Epithelial cell of esophagus (primary cell): ENCODE measurements at regions not wholly inside any gene's neighbourhood (a gene's known extent, or its start where the extent isn't known, plus 50 kb on each side); places are given as distances from the start of the nearest gene placed in this dataset.
A peak's percentile ranks its signal among the peaks of the same experiment; 100 is the strongest.

Experiments
- DNase-seq: peaks from one replicate; pipeline ENCODE4 v3.0.0; 2010; ENCODE audit warnings: low read depth
- H3K4me3 ChIP-seq: 2 replicates; pipeline ENCODE4 v1.5.1; 2011; ENCODE audit warnings: mild to moderate bottlenecking, low read length, control low read depth
- TF ChIP-seq, protein P1 (sequence below): IDR thresholded peaks from 2 replicates; pipeline ENCODE4 v1.5.1; 2011; ENCODE audit warnings: low read depth, mild to moderate bottlenecking, low read length, control low read depth, inconsistent platforms; ENCODE audit not compliant: insufficient read depth; ENCODE audit errors: missing control alignments

- no peak for DNase-seq
- no peak overlapping the region for H3K4me3 ChIP-seq
- TF ChIP-seq, protein P1, sequence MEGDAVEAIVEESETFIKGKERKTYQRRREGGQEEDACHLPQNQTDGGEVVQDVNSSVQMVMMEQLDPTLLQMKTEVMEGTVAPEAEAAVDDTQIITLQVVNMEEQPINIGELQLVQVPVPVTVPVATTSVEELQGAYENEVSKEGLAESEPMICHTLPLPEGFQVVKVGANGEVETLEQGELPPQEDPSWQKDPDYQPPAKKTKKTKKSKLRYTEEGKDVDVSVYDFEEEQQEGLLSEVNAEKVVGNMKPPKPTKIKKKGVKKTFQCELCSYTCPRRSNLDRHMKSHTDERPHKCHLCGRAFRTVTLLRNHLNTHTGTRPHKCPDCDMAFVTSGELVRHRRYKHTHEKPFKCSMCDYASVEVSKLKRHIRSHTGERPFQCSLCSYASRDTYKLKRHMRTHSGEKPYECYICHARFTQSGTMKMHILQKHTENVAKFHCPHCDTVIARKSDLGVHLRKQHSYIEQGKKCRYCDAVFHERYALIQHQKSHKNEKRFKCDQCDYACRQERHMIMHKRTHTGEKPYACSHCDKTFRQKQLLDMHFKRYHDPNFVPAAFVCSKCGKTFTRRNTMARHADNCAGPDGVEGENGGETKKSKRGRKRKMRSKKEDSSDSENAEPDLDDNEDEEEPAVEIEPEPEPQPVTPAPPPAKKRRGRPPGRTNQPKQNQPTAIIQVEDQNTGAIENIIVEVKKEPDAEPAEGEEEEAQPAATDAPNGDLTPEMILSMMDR: no peak
Measured at GRCh38 chr5:126199467-126199866, 223.7 kb upstream of the GRAMD2B start.

DNA sequence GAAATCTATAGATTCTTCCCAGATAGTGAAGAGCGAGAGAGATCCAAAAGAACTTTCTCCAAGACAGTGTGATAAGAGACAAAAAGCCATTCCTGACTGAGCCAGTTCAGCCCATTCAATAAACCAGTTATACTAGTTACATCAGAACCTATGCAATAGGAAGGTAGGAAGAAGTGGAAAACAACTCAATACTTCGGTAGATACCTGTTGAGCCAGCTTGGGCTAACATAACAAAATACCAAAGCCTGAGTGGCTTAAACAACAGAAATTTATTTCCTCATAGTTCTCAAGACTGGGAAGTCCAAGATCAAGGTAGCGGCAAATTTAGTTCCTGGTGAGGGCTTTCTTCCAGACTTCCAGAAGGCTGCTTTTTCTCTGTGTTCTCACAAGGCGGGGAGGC lies 214.5 kb upstream of the GRAMD2B start:
- H3K4me3 ChIP-seq: no peak overlapping the region
- TF ChIP-seq, protein P1: no peak
- peak; percentile 67 for DNase-seq

GRCh38 chr5:126210955-126211354 lies 212.3 kb upstream of the GRAMD2B start:
- no peak for DNase-seq
- H3K4me3 ChIP-seq: no peak overlapping the region
- TF ChIP-seq, protein P1: no peak

DNA sequence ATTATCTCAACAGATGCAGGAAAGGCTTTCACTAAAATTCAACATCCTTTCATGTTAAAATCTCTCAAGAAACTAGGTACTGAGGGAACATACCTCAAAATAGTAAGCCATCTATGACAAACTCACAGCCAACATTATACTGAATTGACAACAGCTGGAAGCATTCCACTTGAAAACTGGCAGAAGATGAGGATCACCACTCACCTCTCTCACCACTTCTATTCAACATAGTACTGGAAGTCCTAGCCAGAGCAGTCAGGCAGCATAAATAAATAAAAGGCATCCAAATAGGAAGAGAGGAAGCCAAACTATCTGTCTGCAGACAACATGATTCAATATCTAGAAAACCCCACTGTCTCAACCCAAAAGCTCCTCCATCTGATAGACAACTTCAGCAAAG lies 203.6 kb upstream of the GRAMD2B start:
- no peak for DNase-seq
- TF ChIP-seq, protein P1: no peak
- H3K4me3 ChIP-seq: no peak overlapping the region

- DNase-seq: no peak
- no peak overlapping the region for H3K4me3 ChIP-seq
- TF ChIP-seq, protein P1: no peak
Measured at GRCh38 chr5:126220725-126221124, 202.5 kb upstream of the GRAMD2B start.

GRCh38 chr5:126228934-126229333 lies 194.3 kb upstream of the GRAMD2B start:
- no peak overlapping the region for H3K4me3 ChIP-seq
- TF ChIP-seq, protein P1: no peak
- no peak for DNase-seq

DNA sequence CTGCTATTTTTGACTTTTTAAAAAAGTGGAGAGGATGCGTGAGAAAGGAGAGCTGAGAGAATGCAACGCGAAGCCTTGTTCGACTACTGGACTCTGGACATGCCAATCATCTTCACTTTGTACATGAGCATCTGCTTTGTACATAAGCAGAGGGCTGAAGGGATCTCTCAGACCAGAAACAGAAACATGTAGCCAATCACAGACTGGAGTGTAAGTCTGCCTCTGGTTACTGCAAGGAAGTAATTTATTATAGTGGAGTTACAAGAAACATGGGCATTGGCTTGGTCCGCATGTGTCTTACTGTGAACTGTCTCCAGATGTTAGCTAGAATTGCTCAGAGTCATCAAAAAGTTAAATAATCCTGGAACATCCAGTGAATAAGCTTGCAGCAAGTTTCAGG lies 190.0 kb upstream of the GRAMD2B start:
- no peak overlapping the region for H3K4me3 ChIP-seq
- DNase-seq: no peak
- TF ChIP-seq, protein P1: no peak
